ENCODE measurements at regions not wholly inside any gene's neighbourhood (a gene's known extent, or its start where the extent isn't known, plus 50 kb on each side); places are given as distances from the start of the nearest gene placed in this dataset.

DNA sequence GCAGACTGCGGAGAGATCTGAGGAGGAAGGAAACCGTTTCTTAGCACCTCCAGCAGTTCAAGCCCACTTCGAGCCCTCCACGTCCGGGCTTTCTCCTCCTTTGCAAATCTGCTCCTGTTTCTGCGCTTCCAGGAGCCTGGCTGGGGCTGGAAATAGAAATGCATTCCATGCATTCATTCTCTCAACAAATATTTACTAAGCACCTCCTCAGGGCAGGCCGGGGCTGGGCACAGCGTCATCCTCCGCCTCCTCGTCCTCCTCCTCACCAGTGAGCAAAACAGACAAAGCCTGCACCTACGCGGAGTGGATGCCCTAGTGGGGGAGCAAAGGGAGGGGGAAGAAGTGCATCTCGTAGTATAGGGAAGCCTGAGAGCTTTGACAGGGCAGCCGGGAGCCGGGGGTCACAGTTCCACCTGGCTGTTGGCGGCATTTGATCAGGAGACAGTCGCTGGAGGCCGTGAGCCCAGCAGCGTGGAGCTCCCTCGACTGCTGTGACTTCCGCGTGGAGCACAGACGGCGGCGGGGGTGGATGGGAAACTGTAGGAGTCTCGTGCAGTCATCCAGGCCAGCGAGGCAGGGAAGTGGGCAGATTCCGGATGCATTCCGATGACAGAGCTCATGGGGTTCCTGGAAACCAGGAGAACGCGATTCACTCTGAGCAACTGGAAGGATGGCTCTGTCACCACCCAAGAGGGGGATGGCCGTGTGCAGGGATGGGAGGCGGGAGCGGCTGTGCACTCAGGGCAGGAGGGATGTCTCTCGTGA lies 93.5 kb downstream of the SIK1 start:
- Histone ChIP-seq H2BK20ac (ENCODE audit: low read length) (no peak overlapping the region), H3K23ac (ENCODE audit: insufficient read length) (no peak overlapping the region), H2AK5ac (ENCODE audit: low read depth, low read length) (no peak overlapping the region), H3K9me3 (ENCODE audit: insufficient read depth in 2 of 2, low read depth in 1 of 2, low read length in 1 of 2) (no peaks in the 10 kb centered on the region; a peak in 1 of 4 replicates), H3K18ac (ENCODE audit: extremely low read depth, low read length) (peak overlapping the region; percentile 73), H3K4me3 (ENCODE audit: extremely low read depth in 1 of 4, insufficient read depth in 2 of 4, low read depth in 3 of 4, low read length in 4 of 4) (no peak overlapping the region; a peak in 2 of 8 replicates), H3K9ac (replicated peaks in 1 of 4; ENCODE audit: extremely low read depth in 1 of 4, low read depth in 3 of 4, low read length in 3 of 4) (no peak overlapping the region; a peak in 1 of 7 replicates), H3K4ac (replicated peaks; ENCODE audit: insufficient read length, low read depth, low read length) (peak overlapping the region; percentile 8), H3K4me2 (ENCODE audit: insufficient read depth in 1 of 2, low read depth in 2 of 2, low read length in 2 of 2) (peak overlapping the region in 1 of 2 experiments; percentile 45; a peak in 2 of 4 replicates), H3K56ac (replicated peaks; ENCODE audit: insufficient read length, low read depth, low read length) (no peak overlapping the region), H4K8ac (ENCODE audit: extremely low read depth, insufficient read depth, low read length) (peak overlapping the region; percentile 76; the same call in 1 of the 2 replicates), H3K23me2 (ENCODE audit: low read depth, low read length) (peaks cover 18% of the 10 kb centered on the region; the same call in 1 of the 2 replicates), H2BK120ac (replicated peaks; ENCODE audit: low read depth, low read length) (no peak overlapping the region), H2BK12ac (ENCODE audit: low read depth, low read length) (peak overlapping the region; percentile 98; the same call in 1 of the 2 replicates), H4K20me1 (replicated peaks in 1 of 2; ENCODE audit: control insufficient read depth in 1 of 2, insufficient read depth in 2 of 2, low read length in 2 of 2) (peaks cover 0 to 2% of the 10 kb centered on the region in 2 experiments), H3K36me3 (ENCODE audit: control insufficient read depth in 2 of 4, insufficient read depth in 4 of 4, low read length in 3 of 4) (no peaks in the 10 kb centered on the region), H3K4me1 (replicated peaks in 1 of 4; ENCODE audit: control insufficient read depth in 3 of 4, insufficient read depth in 4 of 4, low read length in 3 of 4) (peaks cover 0 to 14% (median 9%) of the 10 kb centered on the region in 4 experiments; a peak in 6 of 7 replicates), H3K27ac (ENCODE audit: low read depth, low read length) (no peak overlapping the region), H4K5ac (ENCODE audit: insufficient read length, low read depth, low read length) (no peak overlapping the region), H3K79me1 (ENCODE audit: low read depth, low read length) (peaks cover 2% of the 10 kb centered on the region; the same call in 1 of the 2 replicates), H2AFZ (ENCODE audit: low read length) (peak overlapping the region; percentile 46; the same call in 1 of the 2 replicates), H3K14ac (ENCODE audit: insufficient read length) (no peak overlapping the region), H2BK5ac (ENCODE audit: low read depth, low read length) (peak overlapping the region; percentile 46; the same call in 1 of the 2 replicates), H3K27me3 (replicated peaks in 1 of 4; ENCODE audit: control insufficient read depth in 3 of 4, extremely low read depth in 1 of 4, insufficient read depth in 3 of 4, low read length in 3 of 4) (no peaks in the 10 kb centered on the region; a peak in 1 of 7 replicates), H2BK15ac (ENCODE audit: low read length) (peak overlapping the region; percentile 72; the same call in 1 of the 2 replicates), H3K79me2 (ENCODE audit: control insufficient read depth in 1 of 2, insufficient read depth in 2 of 2, low read length in 2 of 2) (no peaks in the 10 kb centered on the region), H4K91ac (replicated peaks; ENCODE audit: insufficient read length, low read length) (peak overlapping the region; percentile 44)
- 58% methylated on average over 31 of the region's 35 CpGs; no CpG with 5 or more reads in 1 of the 2 experiments for WGBS, 2 experiments (ENCODE audit: extremely low coverage in 1 of 2, insufficient coverage in 1 of 2, insufficient read length in 1 of 2, insufficient replicate concordance in 2 of 2, low coverage in 1 of 2, low lambda C conversion rate in 2 of 2, missing lambda C conversion rate in 1 of 2)
- FAIRE-seq (no peak), DNase-seq (ENCODE audit: low read depth in 1 of 2, low spot score in 2 of 2) (no peak)
- CTCF ChIA-PET (ENCODE audit: partially characterized antibody), result interaction anchor here (0.7 to 1.6 kb wide), 5 partner anchors 10 to 28 kb away, joined by 3 read pairs; no protein-coding TSS in a partner anchor
- POLR2A ChIA-PET (ENCODE audit: partially characterized antibody), result interaction anchor here (0.9 to 1.2 kb wide), 2 partner anchors 10 to 17 kb away, joined by 3 to 4 read pairs; no protein-coding TSS in a partner anchor
- TF ChIP-seq TAF1 (IDR thresholded peaks at IDR 0.05; ENCODE audit: low read depth, low read length) (no peak), TEAD4 (IDR thresholded peaks at IDR 0.05; ENCODE audit: low read depth, low read length) (peak; percentile 64; the same call in 1 of the 2 replicates), HDAC2 (IDR thresholded peaks at IDR 0.05; ENCODE audit: borderline replicate concordance in 1 of 2, low read depth in 2 of 2, low read length in 2 of 2) (no peak)
- TF ChIP-seq, protein P1, sequence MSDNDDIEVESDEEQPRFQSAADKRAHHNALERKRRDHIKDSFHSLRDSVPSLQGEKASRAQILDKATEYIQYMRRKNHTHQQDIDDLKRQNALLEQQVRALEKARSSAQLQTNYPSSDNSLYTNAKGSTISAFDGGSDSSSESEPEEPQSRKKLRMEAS (IDR thresholded peaks at IDR 0.05), result peak; percentile 81; the same call in 1 of the 2 replicates
- TF ChIP-seq, protein P2, sequence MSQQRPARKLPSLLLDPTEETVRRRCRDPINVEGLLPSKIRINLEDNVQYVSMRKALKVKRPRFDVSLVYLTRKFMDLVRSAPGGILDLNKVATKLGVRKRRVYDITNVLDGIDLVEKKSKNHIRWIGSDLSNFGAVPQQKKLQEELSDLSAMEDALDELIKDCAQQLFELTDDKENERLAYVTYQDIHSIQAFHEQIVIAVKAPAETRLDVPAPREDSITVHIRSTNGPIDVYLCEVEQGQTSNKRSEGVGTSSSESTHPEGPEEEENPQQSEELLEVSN (IDR thresholded peaks at IDR 0.05), result peak; percentile 84

Measured in H1 (cell line).